ENCODE measurements at regions not wholly inside any gene's neighbourhood (a gene's known extent, or its start where the extent isn't known, plus 50 kb on each side); places are given as distances from the start of the nearest gene placed in this dataset.

DNA sequence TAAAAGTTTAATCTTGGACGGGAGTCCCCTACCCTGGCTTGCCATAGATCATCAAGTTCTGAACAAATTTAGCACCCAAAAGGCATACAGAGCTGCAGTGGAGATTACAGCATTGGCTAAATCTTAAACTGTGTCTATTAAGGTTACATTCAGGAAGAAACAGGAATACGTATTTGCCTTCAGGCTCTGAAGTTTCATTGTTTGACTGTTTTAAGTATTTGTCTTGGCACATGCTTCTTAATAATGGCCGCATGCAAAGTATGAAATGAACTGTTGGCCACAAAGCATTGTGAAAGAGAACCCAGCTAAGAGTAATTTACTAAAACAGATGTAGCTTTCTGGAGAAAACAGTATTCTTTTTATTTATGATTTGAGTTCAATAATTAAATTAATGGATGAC lies 63.9 kb upstream of the CNEP1R1 start:
- TF ChIP-seq, protein P1, sequence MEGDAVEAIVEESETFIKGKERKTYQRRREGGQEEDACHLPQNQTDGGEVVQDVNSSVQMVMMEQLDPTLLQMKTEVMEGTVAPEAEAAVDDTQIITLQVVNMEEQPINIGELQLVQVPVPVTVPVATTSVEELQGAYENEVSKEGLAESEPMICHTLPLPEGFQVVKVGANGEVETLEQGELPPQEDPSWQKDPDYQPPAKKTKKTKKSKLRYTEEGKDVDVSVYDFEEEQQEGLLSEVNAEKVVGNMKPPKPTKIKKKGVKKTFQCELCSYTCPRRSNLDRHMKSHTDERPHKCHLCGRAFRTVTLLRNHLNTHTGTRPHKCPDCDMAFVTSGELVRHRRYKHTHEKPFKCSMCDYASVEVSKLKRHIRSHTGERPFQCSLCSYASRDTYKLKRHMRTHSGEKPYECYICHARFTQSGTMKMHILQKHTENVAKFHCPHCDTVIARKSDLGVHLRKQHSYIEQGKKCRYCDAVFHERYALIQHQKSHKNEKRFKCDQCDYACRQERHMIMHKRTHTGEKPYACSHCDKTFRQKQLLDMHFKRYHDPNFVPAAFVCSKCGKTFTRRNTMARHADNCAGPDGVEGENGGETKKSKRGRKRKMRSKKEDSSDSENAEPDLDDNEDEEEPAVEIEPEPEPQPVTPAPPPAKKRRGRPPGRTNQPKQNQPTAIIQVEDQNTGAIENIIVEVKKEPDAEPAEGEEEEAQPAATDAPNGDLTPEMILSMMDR (IDR thresholded peaks at IDR 0.05): no peak
- TF ChIP-seq EP300 (IDR thresholded peaks at IDR 0.05): no peak
